Progenitor cell of endocrine pancreas (in vitro differentiated cells): ENCODE measurements at regions not wholly inside any gene's neighbourhood (a gene's known extent, or its start where the extent isn't known, plus 50 kb on each side); places are given as distances from the start of the nearest gene placed in this dataset.

ENCODE experiments used
- DNase-seq: peaks from one replicate; pipeline ENCODE4 v3.0.0; 2021; ENCODE audit warnings: low spot score; ENCODE audit not compliant: unreplicated experiment
- H3K27ac Mint-ChIP-seq: 2 replicates; pipeline ENCODE4 v1.8.0; 2021; ENCODE audit warnings: mild to moderate bottlenecking, moderate library complexity, mixed read lengths
- H3K27me3 Mint-ChIP-seq: 2 replicates; pipeline ENCODE4 v1.8.0; 2021; ENCODE audit warnings: mixed read lengths
- H3K36me3 Mint-ChIP-seq: 2 replicates; pipeline ENCODE4 v1.8.0; 2022; ENCODE audit warnings: mixed read lengths; ENCODE audit not compliant: insufficient read depth
- H3K4me1 Mint-ChIP-seq: 2 replicates; pipeline ENCODE4 v1.8.0; 2021; ENCODE audit warnings: low read depth, mixed read lengths
- H3K4me3 Mint-ChIP-seq: 2 replicates; pipeline ENCODE4 v1.8.0; 2021; ENCODE audit warnings: low read depth, mild to moderate bottlenecking, moderate library complexity, mixed read lengths
- H3K9me3 Mint-ChIP-seq: 2 replicates; pipeline ENCODE4 v1.8.0; 2021; ENCODE audit warnings: low read depth, mixed read lengths
- TF ChIP-seq, protein P1 (sequence below): fragments of 200-600 bp; sonication (generic); IDR thresholded peaks from one replicate; pipeline ENCODE4 v1.5.0; 2021; ENCODE audit warnings: antibody characterized with exemption, mild to moderate bottlenecking; ENCODE audit not compliant: unreplicated experiment

DNA sequence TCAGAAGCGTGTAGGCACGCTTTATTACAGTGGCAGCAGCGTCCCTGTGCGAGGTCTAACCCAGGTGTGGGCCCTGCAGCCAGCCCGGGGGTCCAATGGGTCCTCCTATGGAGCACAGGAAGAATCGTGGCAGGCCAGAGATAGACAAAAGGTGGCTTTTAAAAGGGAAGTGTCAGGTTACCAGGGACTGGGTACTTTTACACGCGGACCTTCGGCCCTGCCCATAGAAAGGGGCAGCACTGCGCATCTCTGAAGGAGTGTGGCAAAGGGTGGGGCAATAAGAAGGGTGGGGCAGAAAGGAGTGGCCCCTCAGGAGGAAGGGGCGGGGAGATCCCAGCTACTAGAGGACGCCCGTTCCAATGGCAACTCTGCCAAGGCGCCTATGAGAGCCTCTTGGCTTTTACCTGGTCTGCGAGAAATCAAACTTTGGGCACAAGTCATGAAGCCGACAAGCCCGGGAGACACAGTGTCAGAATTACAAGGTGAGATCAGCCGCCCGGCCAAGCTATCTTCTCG lies 1419.8 kb downstream of the UQCRFS1 start:
- peaks cover 19% of the 10 kb centered on the region for H3K36me3 Mint-ChIP-seq
- TF ChIP-seq, protein P1, sequence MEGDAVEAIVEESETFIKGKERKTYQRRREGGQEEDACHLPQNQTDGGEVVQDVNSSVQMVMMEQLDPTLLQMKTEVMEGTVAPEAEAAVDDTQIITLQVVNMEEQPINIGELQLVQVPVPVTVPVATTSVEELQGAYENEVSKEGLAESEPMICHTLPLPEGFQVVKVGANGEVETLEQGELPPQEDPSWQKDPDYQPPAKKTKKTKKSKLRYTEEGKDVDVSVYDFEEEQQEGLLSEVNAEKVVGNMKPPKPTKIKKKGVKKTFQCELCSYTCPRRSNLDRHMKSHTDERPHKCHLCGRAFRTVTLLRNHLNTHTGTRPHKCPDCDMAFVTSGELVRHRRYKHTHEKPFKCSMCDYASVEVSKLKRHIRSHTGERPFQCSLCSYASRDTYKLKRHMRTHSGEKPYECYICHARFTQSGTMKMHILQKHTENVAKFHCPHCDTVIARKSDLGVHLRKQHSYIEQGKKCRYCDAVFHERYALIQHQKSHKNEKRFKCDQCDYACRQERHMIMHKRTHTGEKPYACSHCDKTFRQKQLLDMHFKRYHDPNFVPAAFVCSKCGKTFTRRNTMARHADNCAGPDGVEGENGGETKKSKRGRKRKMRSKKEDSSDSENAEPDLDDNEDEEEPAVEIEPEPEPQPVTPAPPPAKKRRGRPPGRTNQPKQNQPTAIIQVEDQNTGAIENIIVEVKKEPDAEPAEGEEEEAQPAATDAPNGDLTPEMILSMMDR, result no peak
- peak overlapping the region; percentile 86 for H3K4me3 Mint-ChIP-seq
- peak overlapping the region; percentile 95 for H3K27ac Mint-ChIP-seq
- peaks cover 9% of the 10 kb centered on the region for H3K9me3 Mint-ChIP-seq
- peaks cover 10% of the 10 kb centered on the region for H3K4me1 Mint-ChIP-seq
- no peaks in the 10 kb centered on the region for H3K27me3 Mint-ChIP-seq
- DNase-seq, result peak; percentile 27

DNA sequence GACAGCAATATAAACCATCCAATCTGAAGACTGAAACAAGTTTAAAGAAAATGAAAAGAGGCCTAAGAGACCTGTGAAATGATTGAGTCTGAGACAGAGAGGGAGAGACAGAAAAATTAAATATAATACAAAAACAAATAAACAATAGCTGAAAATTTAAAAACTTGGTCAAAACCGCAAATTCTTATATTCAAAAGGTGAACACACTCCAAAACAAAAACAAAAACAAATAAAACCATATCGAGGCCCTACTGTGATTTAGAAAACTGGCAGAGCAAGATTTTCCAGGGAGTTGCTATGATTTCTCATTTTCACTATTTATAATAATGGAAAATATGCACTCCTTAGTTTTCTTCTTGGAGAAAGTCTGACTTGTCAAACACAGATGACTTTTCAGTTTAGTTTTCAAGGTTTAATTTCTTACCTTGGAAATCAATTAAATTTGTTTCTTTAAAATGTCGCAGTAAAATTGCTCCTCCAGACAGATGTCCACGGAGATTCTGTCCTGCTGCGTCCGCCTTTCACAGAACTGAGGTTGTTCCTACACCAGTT lies 1420.3 kb downstream of the UQCRFS1 start:
- Mint-ChIP-seq H3K27me3 (no peaks in the 10 kb centered on the region), H3K9me3 (peaks cover 13% of the 10 kb centered on the region), H3K27ac (peak overlapping the region; percentile 95), H3K4me3 (peak overlapping the region; percentile 86), H3K36me3 (peaks cover 17% of the 10 kb centered on the region), H3K4me1 (peaks cover 10% of the 10 kb centered on the region)
- DNase-seq, result no peak
- TF ChIP-seq, protein P1, result no peak

DNA sequence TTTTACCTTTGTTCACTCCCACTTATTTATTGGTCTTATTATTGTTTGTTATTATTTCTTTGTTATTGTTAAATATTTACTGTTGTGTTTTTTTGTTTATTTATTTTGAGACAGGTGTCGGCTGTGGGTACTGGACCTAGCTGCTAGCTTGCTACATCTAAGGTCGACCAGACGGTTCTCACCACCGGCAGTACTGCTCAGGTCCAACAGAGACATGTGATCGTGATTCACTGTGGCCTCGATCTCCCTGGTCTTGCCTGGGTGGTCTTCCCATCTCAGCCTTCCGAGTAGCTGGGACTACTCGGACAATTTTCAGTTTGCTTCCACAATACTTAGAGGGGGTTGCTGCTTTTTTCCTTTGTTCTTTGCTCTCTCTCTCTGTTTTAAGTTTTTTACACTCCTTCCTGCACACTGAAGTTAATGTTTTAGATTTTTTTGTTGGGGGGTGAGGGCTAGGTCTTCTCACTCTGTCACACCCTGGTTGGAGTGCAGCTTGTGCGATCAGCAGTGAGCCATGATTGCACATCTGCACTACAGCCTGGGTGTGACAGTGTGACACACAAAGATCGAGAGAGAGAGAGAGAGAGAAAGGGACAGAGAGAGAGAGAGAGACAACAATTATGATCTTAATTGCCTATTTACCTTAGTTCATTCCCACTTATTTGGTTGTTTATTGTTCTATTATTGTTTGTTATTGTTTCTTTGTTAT lies 1432.4 kb downstream of the UQCRFS1 start:
- Mint-ChIP-seq H3K27ac (no peak overlapping the region), H3K9me3 (peaks cover 56% of the 10 kb centered on the region)

DNA sequence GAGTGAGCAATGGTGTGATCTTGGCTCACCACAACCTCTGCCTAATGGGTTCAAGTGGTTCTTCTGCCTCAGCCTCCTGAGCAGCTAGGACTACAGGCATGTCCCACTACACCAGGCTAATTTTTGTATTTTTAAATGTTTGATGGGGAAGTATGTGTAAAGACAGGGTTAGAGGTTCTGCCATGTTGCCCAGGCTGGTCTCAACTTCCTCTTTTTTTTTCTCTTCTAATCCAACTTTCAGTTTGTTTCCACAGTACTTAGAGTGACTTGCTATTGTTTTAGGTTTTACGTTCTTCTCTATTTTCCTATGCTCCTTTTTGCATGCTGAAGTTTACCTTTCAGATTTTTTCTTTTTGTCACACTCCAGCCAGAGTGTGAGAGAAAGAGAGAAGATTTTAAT lies 1433.0 kb downstream of the UQCRFS1 start:
- Mint-ChIP-seq H3K4me3 (no peak overlapping the region), H3K27me3 (no peaks in the 10 kb centered on the region), H3K9me3 (peaks cover 60% of the 10 kb centered on the region), H3K4me1 (no peaks in the 10 kb centered on the region), H3K36me3 (peaks cover 80% of the 10 kb centered on the region), H3K27ac (no peak overlapping the region)
- DNase-seq, result no peak
- TF ChIP-seq, protein P1, result no peak

More for the DNA sequence above, 1432.4 kb downstream of the UQCRFS1 start:
- Mint-ChIP-seq H3K4me1 (no peaks in the 10 kb centered on the region), H3K4me3 (no peak overlapping the region), H3K27me3 (no peaks in the 10 kb centered on the region), H3K36me3 (peaks cover 76% of the 10 kb centered on the region)
- DNase-seq, result no peak
- TF ChIP-seq, protein P1, result no peak

DNA sequence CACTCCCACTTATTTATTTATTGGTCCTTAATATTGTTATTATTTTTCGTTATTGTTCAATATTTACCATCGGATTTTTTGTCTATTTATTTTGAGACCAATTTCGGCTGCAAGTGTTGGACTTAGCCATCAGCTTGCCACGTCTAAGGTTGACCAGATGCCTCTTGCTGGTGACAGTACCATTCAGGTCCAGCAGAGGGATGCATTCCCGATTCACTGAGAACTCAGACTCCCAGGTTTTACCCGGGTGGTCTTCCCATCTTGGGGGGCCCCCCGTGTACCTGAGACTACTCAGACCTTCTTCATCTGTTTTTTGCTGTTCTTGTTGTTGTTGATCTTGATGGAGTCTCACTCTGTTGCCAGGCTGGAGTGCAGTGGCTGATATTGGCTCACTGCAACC lies 1435.2 kb downstream of the UQCRFS1 start:
- no peak for DNase-seq
- Mint-ChIP-seq H3K27ac (no peak overlapping the region), H3K27me3 (no peaks in the 10 kb centered on the region), H3K9me3 (peaks cover 74% of the 10 kb centered on the region), H3K4me3 (no peak overlapping the region), H3K36me3 (peaks cover 91% of the 10 kb centered on the region), H3K4me1 (no peaks in the 10 kb centered on the region)
- TF ChIP-seq, protein P1, result no peak
